ENCODE measurements at regions not wholly inside any gene's neighbourhood (a gene's known extent, or its start where the extent isn't known, plus 50 kb on each side); places are given as distances from the start of the nearest gene placed in this dataset.
"Not testable (repeated sequence)": the region's sequence is repeated elsewhere in the genome, so short reads cannot be mapped to it uniquely, and the experiment has no call there.

DNA sequence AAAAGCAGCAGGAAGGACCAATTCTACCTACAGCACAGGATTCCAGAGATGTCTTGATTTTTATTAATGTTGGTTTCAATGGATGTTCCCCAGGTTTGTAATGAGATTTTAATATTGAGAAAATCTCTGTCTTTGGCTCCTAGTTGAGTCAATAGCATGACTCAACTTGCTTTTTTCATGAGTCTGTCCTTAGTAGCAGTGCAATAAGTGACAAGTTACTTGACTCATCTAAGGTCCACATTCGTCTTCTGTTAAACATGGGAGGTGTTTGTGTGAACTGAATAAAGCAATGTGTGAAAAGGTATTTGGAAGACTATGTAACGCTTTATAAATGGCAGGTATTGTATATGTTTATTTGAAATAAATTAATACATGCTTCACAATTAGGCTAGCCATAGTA lies 645.0 kb upstream of the PTBP2 start:
- H3K36me3 ChIP-seq = no peaks in the 10 kb centered on the region
- DNase-seq = no peak
- H3K27me3 ChIP-seq = no peaks in the 10 kb centered on the region
- H3K9me3 ChIP-seq = no peaks in the 10 kb centered on the region
- no peak overlapping the region for H3K4me3 ChIP-seq

DNA sequence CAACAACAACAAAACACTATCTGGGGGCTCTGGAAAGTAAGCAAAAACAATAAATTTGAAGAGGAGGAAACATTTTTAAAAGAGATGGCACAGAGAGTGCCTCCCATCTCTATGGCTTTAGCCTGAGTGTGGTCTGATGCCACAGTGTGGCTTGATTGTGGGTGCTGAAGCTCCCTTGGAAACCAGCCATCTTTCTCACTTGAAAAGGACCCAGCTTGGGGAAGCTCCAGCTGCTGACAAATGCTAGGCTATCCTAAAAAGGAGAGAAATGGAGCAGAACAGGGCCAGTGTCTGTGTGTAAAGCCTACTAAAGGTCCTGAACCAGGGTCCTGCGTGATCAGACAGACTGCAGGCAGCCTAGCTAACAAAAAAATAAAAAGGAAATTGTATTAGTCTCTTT lies 642.0 kb upstream of the PTBP2 start:
- no peak overlapping the region for H3K4me3 ChIP-seq
- no peaks in the 10 kb centered on the region for H3K9me3 ChIP-seq
- no peaks in the 10 kb centered on the region for H3K27me3 ChIP-seq
- H3K36me3 ChIP-seq = no peaks in the 10 kb centered on the region
- DNase-seq = no peak

GRCh38 chr1:96080925-96081324 lies 640.7 kb upstream of the PTBP2 start:
- no peak for DNase-seq
- Histone ChIP-seq H3K9me3 (no peaks in the 10 kb centered on the region), H3K4me3 (no peak overlapping the region), H3K36me3 (no peaks in the 10 kb centered on the region), H3K27me3 (no peaks in the 10 kb centered on the region)

DNA sequence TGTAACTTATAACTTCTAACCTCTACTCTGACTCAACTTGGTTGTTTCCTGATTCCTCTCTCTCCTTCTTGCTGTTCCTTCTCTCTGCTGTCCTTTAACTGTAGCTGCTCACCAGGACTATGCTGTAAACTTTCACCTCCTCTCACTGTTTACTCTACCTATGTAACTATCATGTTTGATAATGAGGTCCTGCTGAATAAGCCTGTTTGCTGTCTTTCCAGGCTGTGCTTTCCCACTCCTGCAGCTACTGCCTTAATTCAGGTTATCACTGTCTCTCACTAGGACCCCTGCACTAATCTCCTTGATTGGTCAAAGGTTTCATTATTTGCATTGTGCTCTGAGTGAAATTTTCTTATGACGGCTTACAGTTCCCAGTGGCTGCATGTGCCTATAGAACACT lies 633.9 kb upstream of the PTBP2 start:
- Histone ChIP-seq H3K27me3 (no peaks in the 10 kb centered on the region), H3K4me3 (no peak overlapping the region), H3K36me3 (no peaks in the 10 kb centered on the region), H3K9me3 (no peaks in the 10 kb centered on the region)
- no peak for DNase-seq

DNA sequence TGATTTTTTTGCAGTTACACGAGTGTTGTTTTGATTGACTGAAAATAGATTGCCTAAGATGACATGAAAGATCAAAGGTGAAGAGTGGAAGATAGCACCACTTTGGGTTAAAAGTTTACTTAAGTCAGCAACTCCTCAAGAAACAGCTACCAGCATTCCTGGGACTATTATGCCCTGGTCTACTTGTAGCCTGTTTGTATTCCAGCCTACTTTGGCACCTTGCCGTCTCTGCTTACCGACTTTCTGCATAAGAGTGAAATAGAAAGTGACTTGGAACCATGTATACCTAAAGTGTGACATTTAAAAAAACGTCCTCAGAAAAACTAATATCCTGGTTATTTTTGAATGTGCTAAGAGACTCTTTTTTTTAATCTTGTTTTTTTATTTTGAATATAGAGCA lies 631.5 kb upstream of the PTBP2 start:
- DNase-seq = no peak

GRCh38 chr1:96095849-96096612 lies 625.6 kb upstream of the PTBP2 start:
- Histone ChIP-seq H3K4me3 (no peak overlapping the region), H3K27me3 (no peaks in the 10 kb centered on the region)
- DNase-seq = no peak

More for the DNA sequence above, 631.5 kb upstream of the PTBP2 start:
- H3K9me3 ChIP-seq = no peaks in the 10 kb centered on the region
- no peaks in the 10 kb centered on the region for H3K27me3 ChIP-seq
- H3K4me3 ChIP-seq = no peak overlapping the region
- H3K36me3 ChIP-seq = no peaks in the 10 kb centered on the region

GRCh38 chr1:96096613-96097321 lies 624.8 kb upstream of the PTBP2 start:
- H3K36me3 ChIP-seq = no peaks in the 10 kb centered on the region
- peak overlapping the region; percentile 12 for H3K4me3 ChIP-seq
- DNase-seq = no peak
- H3K9me3 ChIP-seq = no peaks in the 10 kb centered on the region
- H3K27me3 ChIP-seq = no peaks in the 10 kb centered on the region

More at GRCh38 chr1:96095849-96096612, 625.6 kb upstream of the PTBP2 start:
- Histone ChIP-seq H3K9me3 (no peaks in the 10 kb centered on the region), H3K36me3 (no peaks in the 10 kb centered on the region)

DNA sequence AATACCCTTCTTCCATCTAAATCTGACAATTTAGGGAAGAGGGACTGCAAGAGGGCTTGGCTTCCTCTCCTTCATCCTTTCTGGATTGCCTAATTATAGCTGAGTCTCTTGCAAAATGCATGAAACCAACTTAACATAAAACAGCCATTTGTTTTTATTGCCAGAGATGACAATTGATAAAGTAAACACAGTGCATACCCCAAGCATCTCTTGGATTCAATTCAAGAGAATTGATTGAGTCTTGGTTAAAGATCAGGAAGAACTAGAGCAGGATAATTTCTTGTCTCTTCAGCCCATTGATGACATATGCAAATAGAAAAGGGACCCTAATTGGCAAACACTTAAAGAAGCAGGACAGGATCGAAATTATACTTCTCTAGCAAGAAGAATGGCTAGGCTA lies 617.1 kb upstream of the PTBP2 start:
- H3K4me3 ChIP-seq = no peak overlapping the region
- H3K9me3 ChIP-seq = no peaks in the 10 kb centered on the region
- DNase-seq = no peak
- H3K36me3 ChIP-seq = no peaks in the 10 kb centered on the region
- H3K27me3 ChIP-seq = no peaks in the 10 kb centered on the region

- Histone ChIP-seq H3K4me3 (no peak overlapping the region), H3K9me3 (no peaks in the 10 kb centered on the region), H3K27me3 (no peaks in the 10 kb centered on the region), H3K36me3 (no peaks in the 10 kb centered on the region)
- DNase-seq = no peak
Observed at GRCh38 chr1:96104906-96105305, 616.7 kb upstream of the PTBP2 start.

- H3K27me3 ChIP-seq = no peaks in the 10 kb centered on the region
- no peaks in the 10 kb centered on the region for H3K36me3 ChIP-seq
- no peak overlapping the region for H3K4me3 ChIP-seq
- peak; percentile 3 for DNase-seq
- no peaks in the 10 kb centered on the region for H3K9me3 ChIP-seq
Observed at GRCh38 chr1:96116731-96117130, 604.9 kb upstream of the PTBP2 start.

DNA sequence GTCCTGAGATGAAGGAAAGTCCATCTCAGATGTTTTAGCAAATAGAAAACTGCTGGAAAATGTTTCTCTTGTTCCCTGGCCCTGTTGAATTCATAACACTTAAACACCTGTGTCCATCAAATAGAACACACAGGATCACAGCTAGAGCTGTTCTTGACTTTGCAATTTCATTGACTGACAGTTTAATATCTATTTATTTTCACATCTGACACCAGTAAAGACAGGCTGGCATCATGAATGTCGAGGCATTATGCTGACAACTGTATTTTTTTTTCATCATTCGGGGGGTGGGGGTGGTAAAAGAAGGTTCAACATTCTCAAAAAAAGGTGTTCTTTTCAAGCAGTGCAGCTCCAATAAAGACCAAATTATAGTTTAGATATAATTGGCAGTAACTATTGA lies 591.2 kb upstream of the PTBP2 start:
- Histone ChIP-seq H3K27me3 (no peaks in the 10 kb centered on the region), H3K4me3 (no peak overlapping the region), H3K9me3 (no peaks in the 10 kb centered on the region), H3K36me3 (no peaks in the 10 kb centered on the region)
- DNase-seq = no peak

- no peak for DNase-seq
- Histone ChIP-seq H3K4me3 (no peak overlapping the region), H3K9me3 (no peaks in the 10 kb centered on the region), H3K36me3 (no peaks in the 10 kb centered on the region), H3K27me3 (no peaks in the 10 kb centered on the region)
Observed at GRCh38 chr1:96144636-96145035, 576.9 kb upstream of the PTBP2 start.

DNA sequence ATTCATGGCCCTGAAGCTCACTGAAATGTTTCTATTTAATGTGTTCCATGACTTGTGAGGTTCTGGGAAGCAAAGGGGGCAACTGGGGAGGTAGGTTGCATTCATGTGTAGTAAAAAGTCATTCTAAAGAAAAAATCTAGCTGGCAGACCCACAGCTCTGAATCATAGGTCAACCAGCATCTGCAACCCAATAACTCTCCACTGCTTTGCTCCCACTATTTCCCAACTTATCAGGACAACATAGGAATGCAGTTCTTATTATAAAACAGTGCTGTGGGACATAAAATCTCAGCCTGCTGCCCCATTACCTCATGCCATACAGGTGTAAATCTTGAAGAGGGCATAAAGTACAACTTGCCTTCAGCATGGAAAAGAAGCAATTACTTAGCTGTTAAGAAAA lies 576.1 kb upstream of the PTBP2 start:
- DNase-seq = no peak

DNA sequence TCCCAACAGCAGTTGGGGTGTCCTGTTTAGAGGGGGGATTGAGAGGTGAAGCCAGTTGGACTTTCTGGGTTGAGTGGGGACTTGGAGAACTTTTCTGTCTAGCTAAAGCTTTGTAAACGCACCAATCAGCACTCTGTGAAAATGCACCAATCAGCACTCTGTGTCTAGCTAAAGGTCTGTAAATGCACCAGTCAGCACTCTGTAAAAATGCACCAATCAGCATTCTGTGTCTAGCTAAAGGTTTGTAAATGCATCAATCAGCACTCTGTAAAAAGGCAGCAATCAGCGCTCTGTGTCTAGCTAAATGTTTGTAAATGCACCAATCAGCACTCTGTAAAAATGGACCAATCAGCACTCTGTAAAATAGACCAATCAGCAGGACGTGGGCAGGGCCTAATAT lies 568.6 kb upstream of the PTBP2 start:
- H3K9me3 ChIP-seq, H3K4me3 ChIP-seq, H3K36me3 ChIP-seq, H3K27me3 ChIP-seq, DNase-seq: not testable (repeated sequence)

More for the DNA sequence above, 576.1 kb upstream of the PTBP2 start:
- H3K36me3 ChIP-seq = no peaks in the 10 kb centered on the region
- no peak overlapping the region for H3K4me3 ChIP-seq
- no peaks in the 10 kb centered on the region for H3K27me3 ChIP-seq
- H3K9me3 ChIP-seq = no peaks in the 10 kb centered on the region

DNA sequence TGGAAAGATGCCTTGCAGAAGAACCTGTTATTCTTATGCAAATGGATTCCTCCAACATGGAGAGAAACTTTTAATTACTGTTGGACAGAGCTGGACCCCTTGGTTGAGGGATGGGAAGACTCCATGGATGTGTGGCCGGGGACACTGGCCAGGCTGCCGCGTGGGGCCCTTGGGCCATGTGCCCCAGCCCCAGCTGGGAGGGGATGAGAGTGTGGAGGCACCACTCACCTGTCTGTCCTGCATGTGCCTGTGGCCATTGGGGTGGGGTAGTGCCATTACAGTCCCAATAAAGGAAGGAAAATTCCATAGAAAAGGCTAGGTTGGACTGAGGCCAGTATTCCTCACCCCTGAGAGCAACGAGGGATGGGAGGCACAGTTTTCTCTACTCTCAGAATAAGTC lies 564.5 kb upstream of the PTBP2 start:
- Histone ChIP-seq H3K4me3 (no peak overlapping the region), H3K36me3 (no peaks in the 10 kb centered on the region), H3K9me3 (peaks cover 8% of the 10 kb centered on the region; the same call in 1 of the 2 replicates), H3K27me3 (no peaks in the 10 kb centered on the region)
- no peak for DNase-seq

- no peak for DNase-seq
- no peaks in the 10 kb centered on the region for H3K36me3 ChIP-seq
Observed at GRCh38 chr1:96159379-96159778, 562.2 kb upstream of the PTBP2 start.

DNA sequence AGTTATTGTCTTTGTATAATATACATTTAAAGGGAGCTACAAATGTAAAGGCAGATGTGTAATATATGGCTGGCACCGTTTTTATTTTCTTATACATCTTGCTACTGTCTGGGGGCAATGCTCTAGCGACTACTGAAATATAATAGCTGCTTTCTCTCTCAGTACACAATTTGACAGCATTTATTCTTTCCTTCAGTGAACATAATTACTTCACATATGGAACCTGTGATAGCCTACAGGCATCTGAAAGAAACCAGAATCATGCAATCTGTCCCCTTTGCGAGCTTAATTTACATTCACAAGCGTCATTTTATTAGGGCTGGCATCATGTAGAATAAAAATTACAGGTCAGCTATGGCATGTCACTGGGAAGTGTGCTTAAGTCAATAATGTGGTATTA lies 557.5 kb upstream of the PTBP2 start:
- DNase-seq = no peak
- Histone ChIP-seq H3K9me3 (no peaks in the 10 kb centered on the region), H3K27me3 (no peaks in the 10 kb centered on the region), H3K4me3 (no peak overlapping the region), H3K36me3 (no peaks in the 10 kb centered on the region)

More at GRCh38 chr1:96159379-96159778, 562.2 kb upstream of the PTBP2 start:
- Histone ChIP-seq H3K4me3 (no peak overlapping the region), H3K27me3 (no peaks in the 10 kb centered on the region), H3K9me3 (peaks cover 8% of the 10 kb centered on the region; the same call in 1 of the 2 replicates)

DNA sequence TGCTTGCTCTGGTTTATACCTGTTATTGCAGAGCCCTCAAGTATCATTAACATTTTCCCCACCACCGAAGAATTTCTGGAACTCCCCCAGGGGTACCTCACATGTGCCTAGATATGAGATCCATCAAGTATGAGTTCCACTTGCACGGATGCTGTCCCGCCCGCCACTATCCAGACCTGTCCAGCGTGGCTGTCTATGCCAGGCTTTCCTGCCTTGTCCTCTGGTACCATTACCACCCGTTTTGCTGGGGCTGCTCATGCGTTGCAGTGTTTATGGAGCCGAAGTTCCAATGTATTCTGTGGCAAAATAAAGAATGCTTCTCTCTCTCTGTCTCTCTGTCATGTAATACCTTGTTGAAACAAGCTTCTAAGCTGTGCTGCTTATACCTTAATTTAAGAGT lies 543.5 kb upstream of the PTBP2 start:
- DNase-seq = no peak
- Histone ChIP-seq H3K4me3 (no peak overlapping the region), H3K27me3 (no peaks in the 10 kb centered on the region), H3K36me3 (no peaks in the 10 kb centered on the region), H3K9me3 (no peaks in the 10 kb centered on the region)

Data from MG63 (cell line).